Thymus (tissue), 11 donors: ENCODE measurements at regions not wholly inside any gene's neighbourhood (a gene's known extent, or its start where the extent isn't known, plus 50 kb on each side); places are given as distances from the start of the nearest gene placed in this dataset.

Source experiments
- DNase-seq, 9 donors: peaks; one replicate each; pipeline ENCODE4 v3.0.0-alpha.2; 2013; ENCODE audit warnings: low spot score in 9 of 9, low read depth in 6 of 9, missing footprints in 1 of 9
- H3K27ac ChIP-seq, 2 donors: one replicate each; pipeline ENCODE4 v1.5.1; 2013; ENCODE audit warnings: control low read depth in 1 of 2, low read depth in 1 of 2, low read length in 1 of 2, mild to moderate bottlenecking in 1 of 2, moderate library complexity in 1 of 2
- H3K27me3 ChIP-seq, 2 donors: one replicate each; pipeline ENCODE4 v1.5.1; 2013; ENCODE audit warnings: low read length in 1 of 2; ENCODE audit not compliant: control insufficient read depth in 2 of 2, insufficient read depth in 1 of 2
- H3K36me3 ChIP-seq, 2 donors: one replicate each; pipeline ENCODE4 v1.5.1; 2013; ENCODE audit warnings: low read length in 1 of 2, mild to moderate bottlenecking in 1 of 2, moderate library complexity in 1 of 2; ENCODE audit not compliant: control insufficient read depth in 2 of 2, insufficient read depth in 2 of 2
- H3K4me1 ChIP-seq, 2 donors: one replicate each; pipeline ENCODE4 v1.5.1; 2013; ENCODE audit warnings: low read length in 2 of 2; ENCODE audit not compliant: control insufficient read depth in 2 of 2, insufficient read depth in 2 of 2
- H3K4me3 ChIP-seq, 2 donors: one replicate each; pipeline ENCODE4 v1.5.1; 2013; ENCODE audit warnings: low read length in 2 of 2, control low read depth in 1 of 2, mild to moderate bottlenecking in 1 of 2
- H3K9me3 ChIP-seq, 2 donors: one replicate each; pipeline ENCODE4 v1.5.1; 2013; ENCODE audit warnings: low read length in 1 of 2, mild to moderate bottlenecking in 1 of 2; ENCODE audit not compliant: control insufficient read depth in 2 of 2, insufficient read depth in 1 of 2
- WGBS: extraction: QIAGEN DNeasy Blood & Tissue Kit; methylation state at CpG from one replicate; pipeline ENCODE4 v1.1.7; 2013; 5-methylcytosine and 5-hydroxymethylcytosine counted together
- donor health status: healthy.

DNA sequence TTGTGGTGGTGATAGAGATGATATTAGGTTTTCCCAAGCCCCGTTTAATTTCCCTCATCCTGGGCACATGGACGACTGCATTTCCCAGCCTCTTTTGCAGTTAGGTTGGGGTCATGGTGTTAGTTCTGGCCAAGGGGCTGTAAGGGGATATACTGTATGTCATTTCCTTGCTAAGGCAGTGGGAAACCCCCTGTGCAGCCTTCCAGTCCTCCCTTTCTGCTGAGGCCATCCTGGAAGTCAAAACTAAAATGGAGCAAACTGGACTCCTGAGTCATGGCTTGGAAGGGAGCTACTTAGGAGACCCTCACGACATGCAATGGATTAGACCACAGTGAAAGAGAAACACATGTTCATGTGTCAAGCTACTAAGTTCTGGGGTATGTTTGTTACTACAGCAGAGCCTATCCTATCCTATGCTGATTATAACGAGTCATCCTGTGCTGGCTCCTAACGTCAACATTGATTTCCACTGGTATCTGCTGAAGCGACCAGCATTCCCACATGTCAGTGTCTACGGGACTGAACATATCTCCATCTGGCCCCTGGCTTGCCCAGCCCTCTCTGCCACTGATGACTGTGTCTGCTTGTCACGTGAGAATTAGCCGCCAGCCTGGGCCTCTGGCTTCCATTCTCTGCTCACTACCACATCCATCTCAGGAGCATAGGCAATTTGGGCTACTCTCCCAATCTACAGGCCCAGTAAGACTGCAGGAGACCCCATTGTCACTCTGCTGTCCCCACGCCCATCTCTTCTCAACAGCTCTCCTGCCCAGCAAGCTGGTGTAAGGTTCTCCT lies 85.6 kb upstream of the MEF2A start:
- H3K27me3 ChIP-seq: no peaks in the 10 kb centered on the region
- no peak overlapping the region for H3K27ac ChIP-seq
- 93% methylated on average over 10 of the region's 10 CpGs for WGBS
- H3K9me3 ChIP-seq: no peaks in the 10 kb centered on the region
- H3K4me1 ChIP-seq: peaks cover 34 to 42% of the 10 kb centered on the region in 2 donors
- H3K4me3 ChIP-seq: no peak overlapping the region
- H3K36me3 ChIP-seq: no peaks in the 10 kb centered on the region
- no peak for DNase-seq

DNA sequence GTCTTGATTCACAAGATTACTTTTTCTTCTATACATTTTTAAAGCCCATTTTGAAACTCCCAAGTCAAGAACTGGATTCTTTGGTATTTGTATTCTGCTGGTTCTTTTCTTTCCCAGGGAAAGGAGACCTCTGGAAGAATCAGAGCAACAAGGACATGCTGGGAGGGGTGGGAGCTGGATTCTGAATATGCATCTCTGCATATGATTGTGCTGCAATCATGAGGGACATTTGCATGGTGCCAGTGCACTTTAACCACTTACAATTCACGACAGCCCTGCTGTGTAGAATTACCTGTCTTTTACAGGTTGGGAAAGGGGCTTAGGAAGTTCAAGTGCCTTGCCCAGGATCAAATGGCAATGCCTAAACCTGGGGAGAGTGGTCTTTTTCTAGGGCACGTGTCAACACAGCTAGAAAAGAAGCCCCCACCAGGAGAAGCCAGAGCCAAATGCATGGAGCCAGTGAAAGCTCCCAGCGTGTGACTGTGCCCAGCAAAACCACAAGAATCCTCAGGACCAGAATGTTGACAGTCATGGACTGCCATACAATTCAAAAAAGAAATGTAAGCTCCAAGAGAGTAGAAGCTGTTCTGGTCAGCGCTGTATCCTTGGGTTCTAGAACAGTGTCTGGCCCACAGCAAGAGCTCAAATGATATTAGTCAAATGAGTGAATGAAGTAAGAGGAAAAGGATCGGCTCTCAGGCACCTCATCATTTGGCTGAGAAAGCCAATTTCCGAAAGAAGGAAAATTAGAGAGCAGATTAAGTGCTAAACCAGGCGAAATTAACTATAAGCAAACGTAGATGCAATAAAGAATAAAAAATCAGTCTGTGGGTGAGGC lies 84.5 kb upstream of the MEF2A start:
- no peak overlapping the region for H3K4me3 ChIP-seq
- H3K9me3 ChIP-seq: no peaks in the 10 kb centered on the region
- H3K36me3 ChIP-seq: no peaks in the 10 kb centered on the region
- H3K4me1 ChIP-seq: peaks cover 38 to 42% of the 10 kb centered on the region in 2 donors
- no peak for DNase-seq
- H3K27ac ChIP-seq: no peak overlapping the region
- no peaks in the 10 kb centered on the region for H3K27me3 ChIP-seq
- WGBS: 85% methylated on average over 8 of the region's 8 CpGs

DNA sequence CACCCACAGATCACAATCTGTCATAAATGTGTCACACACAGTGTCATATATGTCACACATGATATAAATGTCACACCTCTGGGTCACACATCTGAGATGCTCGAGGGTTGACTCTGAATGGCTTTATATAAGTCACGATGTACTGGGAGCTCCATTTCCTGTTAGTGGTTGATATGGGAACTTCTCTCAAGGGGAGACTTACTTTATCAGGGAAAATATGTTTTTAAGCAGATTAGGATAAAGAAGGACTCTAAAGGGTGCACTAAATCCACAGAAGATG lies 83.9 kb upstream of the MEF2A start:
- Histone ChIP-seq H3K4me1 (peaks cover 37 to 42% of the 10 kb centered on the region in 2 donors), H3K27ac (no peak overlapping the region), H3K9me3 (no peaks in the 10 kb centered on the region), H3K4me3 (no peak overlapping the region), H3K27me3 (no peaks in the 10 kb centered on the region), H3K36me3 (no peaks in the 10 kb centered on the region)
- WGBS: 49% methylated on average over 2 of the region's 2 CpGs
- no peak for DNase-seq

DNA sequence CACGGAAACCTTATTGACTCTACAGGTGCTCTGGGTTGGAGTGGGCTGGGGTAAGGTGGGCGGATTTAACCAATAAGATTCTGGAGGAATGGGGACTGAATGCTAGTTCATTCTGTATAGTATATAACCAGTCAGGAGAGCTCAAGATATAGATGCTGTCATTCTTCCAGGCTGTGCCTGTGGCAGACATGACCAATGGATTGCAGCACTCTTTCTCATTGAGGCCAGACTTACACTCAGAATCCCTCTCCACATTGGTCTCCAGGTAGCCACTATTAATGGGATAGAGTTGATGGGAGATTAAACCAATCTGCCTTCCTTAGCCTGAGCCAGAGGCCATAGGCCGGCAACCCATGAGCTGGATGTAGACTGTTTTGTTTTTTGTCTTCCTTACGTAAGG lies 82.8 kb upstream of the MEF2A start:
- Histone ChIP-seq H3K27ac (no peak overlapping the region), H3K4me1 (peaks cover 29 to 37% of the 10 kb centered on the region in 2 donors), H3K36me3 (no peaks in the 10 kb centered on the region), H3K9me3 (no peaks in the 10 kb centered on the region), H3K27me3 (no peaks in the 10 kb centered on the region), H3K4me3 (no peak overlapping the region)
- WGBS: 89% methylated on average over 4 of the region's 4 CpGs
- no peak for DNase-seq

DNA sequence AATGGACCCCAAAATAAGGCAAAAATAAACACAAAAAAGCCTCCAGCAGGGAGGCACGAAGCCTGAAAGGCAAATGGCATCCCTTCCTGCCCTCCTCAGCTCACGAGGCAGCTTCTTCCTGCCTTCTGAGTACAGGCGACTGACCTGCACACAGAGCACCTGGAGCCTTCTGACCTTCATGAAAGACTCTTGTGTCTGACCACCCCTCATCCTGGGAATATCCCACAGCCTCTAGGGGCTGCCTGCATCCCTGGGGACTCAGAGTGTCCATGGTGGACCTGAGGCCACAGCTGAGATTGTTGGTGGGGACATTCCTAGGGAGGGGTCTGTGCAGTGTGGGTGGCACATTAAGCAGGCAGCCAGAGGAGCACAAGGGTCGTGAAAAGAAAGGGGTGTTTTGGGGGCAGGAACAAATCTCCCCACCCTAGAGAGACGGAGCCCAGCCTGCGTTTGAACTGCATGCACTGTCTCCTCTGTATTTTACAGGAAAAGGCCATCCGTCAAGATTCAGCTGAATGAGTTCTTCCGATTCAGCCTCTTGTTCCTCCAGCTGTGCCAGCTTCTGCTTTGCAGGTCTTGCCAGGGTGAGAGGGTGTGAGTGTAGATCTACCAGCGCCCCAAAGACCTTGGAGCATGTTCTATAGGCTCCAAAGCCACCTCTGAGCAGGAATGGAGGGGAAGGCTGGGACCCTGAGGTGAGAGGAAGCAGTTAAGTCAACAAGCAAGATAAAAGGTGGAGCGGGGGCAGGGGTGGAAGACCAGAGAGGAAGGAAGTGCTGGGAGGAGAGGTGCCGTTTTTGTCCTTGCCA lies 80.4 kb upstream of the MEF2A start:
- Histone ChIP-seq H3K4me1 (peaks cover 23 to 31% of the 10 kb centered on the region in 2 donors), H3K27ac (peak overlapping the region; percentile 23 to 78), H3K9me3 (no peaks in the 10 kb centered on the region), H3K36me3 (no peaks in the 10 kb centered on the region), H3K4me3 (peak overlapping the region in 1 of 2 donors; percentile 21), H3K27me3 (no peaks in the 10 kb centered on the region)
- peak in 1 of 9 donors; percentile 62 for DNase-seq
- WGBS: 33% methylated on average over 11 of the region's 11 CpGs

DNA sequence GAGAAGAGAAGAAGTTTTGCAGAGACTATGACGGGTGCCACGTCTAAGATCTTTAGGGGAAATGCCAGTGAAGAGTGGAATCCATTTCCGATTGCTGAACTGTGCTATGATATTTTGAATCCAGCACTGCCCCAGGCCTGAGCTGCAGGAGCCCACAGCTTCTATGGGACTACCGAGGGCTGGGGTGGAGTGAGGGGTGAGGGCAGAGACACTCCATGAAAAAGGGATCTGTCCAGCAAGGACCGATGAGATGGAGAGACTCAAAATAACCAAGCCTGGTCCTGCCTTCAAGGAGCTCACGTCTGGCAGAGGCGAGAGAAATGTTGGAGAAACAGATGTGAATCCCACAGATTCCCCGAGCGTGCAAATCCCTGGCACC lies 79.8 kb upstream of the MEF2A start:
- Histone ChIP-seq H3K36me3 (no peaks in the 10 kb centered on the region), H3K4me3 (peak overlapping the region; percentile 21 to 34), H3K9me3 (no peaks in the 10 kb centered on the region), H3K4me1 (peaks cover 21 to 31% of the 10 kb centered on the region in 2 donors), H3K27ac (peak overlapping the region; percentile 23 to 78), H3K27me3 (no peaks in the 10 kb centered on the region)
- 35% methylated on average over 9 of the region's 9 CpGs for WGBS
- DNase-seq: no peak

DNA sequence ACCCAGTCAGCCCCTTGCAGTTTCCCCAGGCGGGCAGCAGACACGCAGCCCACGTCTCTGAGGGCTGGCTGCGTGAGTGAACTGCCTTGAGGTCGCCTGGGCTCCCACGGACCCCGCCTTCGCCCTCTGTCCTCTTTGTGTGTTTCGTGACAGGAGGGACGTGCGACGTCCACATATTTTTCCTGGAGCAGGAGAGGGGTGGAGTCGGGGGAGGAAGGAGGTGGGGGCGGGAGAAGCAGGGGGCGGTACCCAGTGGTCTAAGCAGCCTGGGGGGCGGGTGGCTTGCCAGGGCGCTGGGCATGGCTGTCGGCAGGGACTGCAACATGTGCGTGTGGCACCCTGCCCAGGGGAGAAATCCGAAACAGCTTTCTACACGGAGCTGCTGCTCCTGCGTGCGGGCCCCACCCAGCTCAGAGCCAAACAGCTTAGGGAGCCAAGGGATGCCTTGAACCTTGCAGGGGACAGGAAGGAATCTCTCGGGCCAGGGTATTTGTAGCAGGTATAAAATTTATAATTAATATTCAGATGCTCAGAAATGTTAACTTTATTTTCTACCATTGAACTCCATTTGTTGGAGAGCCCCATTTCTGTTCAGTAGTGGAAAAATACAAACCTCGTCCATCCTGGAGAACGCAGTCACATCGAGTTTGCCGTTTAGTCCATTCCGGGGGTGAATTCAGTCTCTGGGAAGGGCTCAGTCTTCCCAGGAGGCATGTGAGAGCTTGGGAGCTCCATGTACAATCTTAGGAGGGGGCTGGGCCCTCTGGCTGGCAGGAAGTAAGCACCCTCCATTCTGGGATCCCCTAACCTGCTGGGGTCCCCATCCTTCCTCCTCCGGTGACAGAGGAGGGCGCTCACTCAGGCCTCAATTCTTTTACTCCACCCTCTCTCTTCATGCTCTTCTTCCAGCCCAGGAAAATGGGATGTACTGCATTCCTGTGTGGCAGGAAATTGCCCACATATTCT lies 79.1 kb upstream of the MEF2A start:
- Histone ChIP-seq H3K36me3 (no peaks in the 10 kb centered on the region), H3K27me3 (no peaks in the 10 kb centered on the region), H3K4me1 (peaks cover 21 to 28% of the 10 kb centered on the region in 2 donors), H3K4me3 (peak overlapping the region; percentile 21 to 34), H3K9me3 (no peaks in the 10 kb centered on the region), H3K27ac (no peak overlapping the region)
- DNase-seq: no peak
- WGBS: 18% methylated on average over 31 of the region's 31 CpGs

DNA sequence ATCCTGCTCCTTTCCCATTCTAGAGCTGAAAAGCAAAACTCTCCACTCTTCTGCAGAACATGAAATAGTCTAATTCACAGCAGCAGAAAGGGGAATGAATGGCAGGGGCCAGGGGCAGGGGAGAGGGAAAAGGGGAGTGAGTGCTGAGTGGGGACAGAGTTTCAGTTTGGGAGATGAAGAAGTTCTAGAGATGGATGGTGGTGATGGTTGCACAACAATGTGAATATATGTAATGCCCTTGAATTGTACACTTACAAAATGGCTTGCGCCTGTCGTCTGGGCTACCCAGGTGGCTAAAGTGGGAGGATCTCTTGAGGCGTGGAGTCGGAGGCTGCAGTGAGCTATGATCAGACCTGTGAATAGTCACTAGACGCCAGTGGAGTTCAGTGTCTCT lies 78.5 kb upstream of the MEF2A start:
- Histone ChIP-seq H3K9me3 (no peaks in the 10 kb centered on the region), H3K27me3 (no peaks in the 10 kb centered on the region), H3K4me3 (no peak overlapping the region), H3K4me1 (peaks cover 21 to 28% of the 10 kb centered on the region in 2 donors), H3K36me3 (no peaks in the 10 kb centered on the region), H3K27ac (no peak overlapping the region)
- 98% methylated on average over 5 of the region's 5 CpGs for WGBS
- DNase-seq: no peak
